ENCODE measurements at regions not wholly inside any gene's neighbourhood (a gene's known extent, or its start where the extent isn't known, plus 50 kb on each side); places are given as distances from the start of the nearest gene placed in this dataset.

DNA sequence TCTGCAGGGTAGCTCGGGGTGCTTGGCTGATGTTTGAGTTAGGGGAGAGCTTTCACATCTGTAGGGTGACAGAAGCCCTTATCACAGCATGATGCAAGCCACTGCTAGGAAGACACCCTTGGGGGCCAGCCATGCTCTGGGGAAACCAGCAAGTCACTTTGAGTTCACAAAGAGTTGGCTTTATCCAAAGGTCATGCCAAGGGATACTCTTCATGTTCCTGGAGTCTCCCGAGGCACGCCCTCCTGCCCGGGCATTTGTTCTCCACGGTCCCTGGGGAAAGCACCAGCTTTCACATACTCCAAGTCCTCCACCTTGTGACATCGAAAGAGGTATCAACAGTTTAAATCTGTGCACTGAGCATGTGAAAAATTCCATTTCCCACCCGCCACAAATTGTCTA, 227.7 kb downstream of the VAPA start:
- TF ChIP-seq, protein P1, sequence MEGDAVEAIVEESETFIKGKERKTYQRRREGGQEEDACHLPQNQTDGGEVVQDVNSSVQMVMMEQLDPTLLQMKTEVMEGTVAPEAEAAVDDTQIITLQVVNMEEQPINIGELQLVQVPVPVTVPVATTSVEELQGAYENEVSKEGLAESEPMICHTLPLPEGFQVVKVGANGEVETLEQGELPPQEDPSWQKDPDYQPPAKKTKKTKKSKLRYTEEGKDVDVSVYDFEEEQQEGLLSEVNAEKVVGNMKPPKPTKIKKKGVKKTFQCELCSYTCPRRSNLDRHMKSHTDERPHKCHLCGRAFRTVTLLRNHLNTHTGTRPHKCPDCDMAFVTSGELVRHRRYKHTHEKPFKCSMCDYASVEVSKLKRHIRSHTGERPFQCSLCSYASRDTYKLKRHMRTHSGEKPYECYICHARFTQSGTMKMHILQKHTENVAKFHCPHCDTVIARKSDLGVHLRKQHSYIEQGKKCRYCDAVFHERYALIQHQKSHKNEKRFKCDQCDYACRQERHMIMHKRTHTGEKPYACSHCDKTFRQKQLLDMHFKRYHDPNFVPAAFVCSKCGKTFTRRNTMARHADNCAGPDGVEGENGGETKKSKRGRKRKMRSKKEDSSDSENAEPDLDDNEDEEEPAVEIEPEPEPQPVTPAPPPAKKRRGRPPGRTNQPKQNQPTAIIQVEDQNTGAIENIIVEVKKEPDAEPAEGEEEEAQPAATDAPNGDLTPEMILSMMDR (IDR thresholded peaks at IDR 0.05; ENCODE audit: low read depth, low read length, poor library complexity, severe bottlenecking) = no peak
- no peak for TF ChIP-seq EZH2phosphoT487 (IDR thresholded peaks at IDR 0.05; ENCODE audit: borderline replicate concordance, low read length)
- Histone ChIP-seq H3K79me2 (ENCODE audit: control insufficient read depth, low read length) (no peaks in the 10 kb centered on the region), H3K36me3 (ENCODE audit: control insufficient read depth, low read length) (no peaks in the 10 kb centered on the region), H3K27ac (ENCODE audit: low read depth, low read length) (no peak overlapping the region), H3K4me2 (ENCODE audit: low read length) (no peak overlapping the region), H3K4me3 (ENCODE audit: low read length) (no peak overlapping the region), H4K20me1 (ENCODE audit: control insufficient read depth, insufficient read depth, low read depth, low read length) (no peaks in the 10 kb centered on the region), H3K9me3 (ENCODE audit: control insufficient read depth, insufficient read depth, low read length) (no peaks in the 10 kb centered on the region), H3K9me2 (replicated peaks; ENCODE audit: control insufficient read depth, low read length) (no peaks in the 10 kb centered on the region), H3F3A (ENCODE audit: control insufficient read depth, insufficient read depth) (no peaks in the 10 kb centered on the region), H3K27me3 (ENCODE audit: control insufficient read depth, low read length) (no peaks in the 10 kb centered on the region), H3K4me1 (ENCODE audit: control insufficient read depth, low read length) (no peaks in the 10 kb centered on the region)

DNA sequence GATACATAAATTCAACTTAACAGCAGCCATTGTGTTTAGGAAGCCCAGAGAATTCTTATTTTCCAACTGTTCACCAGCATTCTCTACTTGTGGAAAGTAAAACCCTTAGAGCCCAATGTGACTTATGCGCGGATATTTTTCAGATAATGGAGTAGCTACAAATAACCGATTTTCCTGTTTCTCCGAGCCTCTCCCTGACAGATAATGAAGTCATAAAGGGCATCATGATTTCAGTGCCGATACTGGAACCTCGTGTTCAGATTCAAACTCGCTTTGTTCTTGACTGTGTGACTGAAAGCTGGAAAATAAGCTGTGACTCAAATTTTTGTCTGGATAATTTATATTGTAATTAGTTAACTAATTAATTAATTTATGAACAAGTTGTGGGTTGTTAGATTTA, 228.2 kb downstream of the VAPA start:
- Histone ChIP-seq H3K4me1 (ENCODE audit: control insufficient read depth, low read length) (no peaks in the 10 kb centered on the region), H4K20me1 (ENCODE audit: control insufficient read depth, insufficient read depth, low read depth, low read length) (no peaks in the 10 kb centered on the region), H3K27ac (ENCODE audit: low read depth, low read length) (no peak overlapping the region), H3K9me2 (replicated peaks; ENCODE audit: control insufficient read depth, low read length) (no peaks in the 10 kb centered on the region), H3K27me3 (ENCODE audit: control insufficient read depth, low read length) (no peaks in the 10 kb centered on the region), H3F3A (ENCODE audit: control insufficient read depth, insufficient read depth) (no peaks in the 10 kb centered on the region), H3K36me3 (ENCODE audit: control insufficient read depth, low read length) (no peaks in the 10 kb centered on the region), H3K4me3 (ENCODE audit: low read length) (no peak overlapping the region), H3K9me3 (ENCODE audit: control insufficient read depth, insufficient read depth, low read length) (no peaks in the 10 kb centered on the region), H3K79me2 (ENCODE audit: control insufficient read depth, low read length) (no peaks in the 10 kb centered on the region), H3K4me2 (ENCODE audit: low read length) (no peak overlapping the region)
- TF ChIP-seq, protein P1 (IDR thresholded peaks at IDR 0.05; ENCODE audit: low read depth, low read length, poor library complexity, severe bottlenecking) = no peak
- no peak for TF ChIP-seq EZH2phosphoT487 (IDR thresholded peaks at IDR 0.05; ENCODE audit: borderline replicate concordance, low read length)

DNA sequence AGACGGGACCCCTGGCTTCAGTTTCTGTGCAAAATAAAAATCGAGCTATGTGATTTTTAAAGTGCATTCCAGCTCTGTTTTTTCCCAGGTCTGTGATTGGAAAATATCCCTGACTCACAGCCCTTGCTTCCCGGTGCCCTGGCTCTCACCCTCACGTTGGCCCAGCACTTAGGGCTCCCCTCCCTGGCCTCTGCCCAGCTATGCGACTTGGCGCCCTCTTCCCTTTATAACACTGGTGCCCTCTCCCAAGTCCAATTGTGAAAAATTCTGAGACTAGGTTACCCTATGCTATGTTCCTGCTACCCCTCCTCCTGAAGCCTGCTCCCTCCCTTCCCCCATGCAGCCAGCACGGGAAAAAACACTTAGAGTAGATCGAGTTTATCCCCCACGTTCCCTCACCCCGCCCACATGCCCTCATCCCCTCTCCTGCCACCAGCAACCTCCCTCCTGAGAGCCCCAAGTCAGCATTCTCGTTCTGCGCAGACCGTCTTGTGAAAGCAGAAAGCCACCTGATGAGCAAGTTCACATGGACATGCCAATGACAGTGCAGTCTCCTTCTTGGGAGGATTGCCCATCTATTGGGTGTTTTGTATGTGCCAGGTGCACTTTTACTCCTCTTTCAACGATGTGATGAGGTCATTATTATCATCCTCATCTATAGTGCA, 228.8 kb downstream of the VAPA start:
- Histone ChIP-seq H3K36me3 (ENCODE audit: control insufficient read depth, low read length) (no peaks in the 10 kb centered on the region), H3K27ac (ENCODE audit: low read depth, low read length) (no peak overlapping the region), H3K4me1 (ENCODE audit: control insufficient read depth, low read length) (no peaks in the 10 kb centered on the region), H3K4me2 (ENCODE audit: low read length) (no peak overlapping the region), H4K20me1 (ENCODE audit: control insufficient read depth, insufficient read depth, low read depth, low read length) (no peaks in the 10 kb centered on the region), H3K79me2 (ENCODE audit: control insufficient read depth, low read length) (no peaks in the 10 kb centered on the region), H3K9me2 (replicated peaks; ENCODE audit: control insufficient read depth, low read length) (no peaks in the 10 kb centered on the region), H3F3A (ENCODE audit: control insufficient read depth, insufficient read depth) (no peaks in the 10 kb centered on the region), H3K4me3 (ENCODE audit: low read length) (no peak overlapping the region), H3K9me3 (ENCODE audit: control insufficient read depth, insufficient read depth, low read length) (no peaks in the 10 kb centered on the region), H3K27me3 (ENCODE audit: control insufficient read depth, low read length) (no peaks in the 10 kb centered on the region)
- no peak for TF ChIP-seq EZH2phosphoT487 (IDR thresholded peaks at IDR 0.05; ENCODE audit: borderline replicate concordance, low read length)
- TF ChIP-seq, protein P1 (IDR thresholded peaks at IDR 0.05; ENCODE audit: low read depth, low read length, poor library complexity, severe bottlenecking) = no peak
